ENCODE measurements at regions not wholly inside any gene's neighbourhood (a gene's known extent, or its start where the extent isn't known, plus 50 kb on each side); places are given as distances from the start of the nearest gene placed in this dataset.
"Not testable (repeated sequence)": the region's sequence is repeated elsewhere in the genome, so short reads cannot be mapped to it uniquely, and the experiment has no call there.

GRCh38 chr5:148740079-148740858 lies 85.9 kb upstream of the HTR4 start:
- no peak for TF ChIP-seq CTCF (IDR thresholded peaks at IDR 0.05; ENCODE audit: low read depth, low read length)
- no peak for DNase-seq (ENCODE audit: low read depth, low spot score)
- in situ Hi-C loops (cut with HindIII; ENCODE audit: low sequenced_read_pairs) = no loop called here
- H3K4me3 ChIP-seq (ENCODE audit: low read depth, low read length) = no peak overlapping the region

- H3K4me3 ChIP-seq (ENCODE audit: low read depth, low read length) = no peak overlapping the region
- TF ChIP-seq CTCF (IDR thresholded peaks at IDR 0.05; ENCODE audit: low read depth, low read length) = peak; percentile 70
- DNase-seq (ENCODE audit: low read depth, low spot score) = peak; percentile 79
- in situ Hi-C loops (cut with HindIII; ENCODE audit: low sequenced_read_pairs) = no loop called here
Observed at GRCh38 chr5:148740966-148741742, 85.3 kb upstream of the ADRB2 start.

GRCh38 chr5:148741766-148742165 lies 84.6 kb upstream of the ADRB2 start:
- in situ Hi-C loops (cut with HindIII; ENCODE audit: low sequenced_read_pairs); DNase-seq (ENCODE audit: low read depth, low spot score): not testable (repeated sequence)

GRCh38 chr5:148744380-148744779 lies 82.0 kb upstream of the ADRB2 start:
- H3K4me3 ChIP-seq (ENCODE audit: low read depth, low read length); in situ Hi-C loops (cut with HindIII; ENCODE audit: low sequenced_read_pairs); DNase-seq (ENCODE audit: low read depth, low spot score): not testable (repeated sequence)

More at GRCh38 chr5:148741766-148742165, 84.6 kb upstream of the ADRB2 start:
- not testable (repeated sequence) for H3K4me3 ChIP-seq (ENCODE audit: low read depth, low read length)

- in situ Hi-C loops (cut with HindIII; ENCODE audit: low sequenced_read_pairs) = no loop called here
- no peak for DNase-seq (ENCODE audit: low read depth, low spot score)
- H3K4me3 ChIP-seq (ENCODE audit: low read depth, low read length) = no peak overlapping the region
- TF ChIP-seq CTCF (IDR thresholded peaks at IDR 0.05; ENCODE audit: low read depth, low read length) = no peak
Observed at GRCh38 chr5:148746826-148747535, 79.4 kb upstream of the ADRB2 start.

- no peak for DNase-seq (ENCODE audit: low read depth, low spot score)
- in situ Hi-C loops (cut with HindIII; ENCODE audit: low sequenced_read_pairs) = no loop called here
- no peak overlapping the region for H3K4me3 ChIP-seq (ENCODE audit: low read depth, low read length)
- no peak for TF ChIP-seq CTCF (IDR thresholded peaks at IDR 0.05; ENCODE audit: low read depth, low read length)
Observed at GRCh38 chr5:148747536-148747906, 78.9 kb upstream of the ADRB2 start.

GRCh38 chr5:148748702-148749392 lies 77.6 kb upstream of the ADRB2 start:
- H3K4me3 ChIP-seq (ENCODE audit: low read depth, low read length) = no peak overlapping the region
- in situ Hi-C loops (cut with HindIII; ENCODE audit: low sequenced_read_pairs) = no loop called here
- no peak for TF ChIP-seq CTCF (IDR thresholded peaks at IDR 0.05; ENCODE audit: low read depth, low read length)
- DNase-seq (ENCODE audit: low read depth, low spot score) = no peak
